Neuron (in vitro differentiated cells): ENCODE measurements at regions not wholly inside any gene's neighbourhood (a gene's known extent, or its start where the extent isn't known, plus 50 kb on each side); places are given as distances from the start of the nearest gene placed in this dataset.
"Not testable (repeated sequence)": the region's sequence is repeated elsewhere in the genome, so short reads cannot be mapped to it uniquely, and the experiment has no call there.

Source experiments
- H2AFZ ChIP-seq: one replicate; pipeline ENCODE4 v1.6.1; 2013; ENCODE audit warnings: low read depth, mild to moderate bottlenecking, inconsistent platforms, low read length, moderate library complexity
- H3K27me3 ChIP-seq: one replicate; pipeline ENCODE4 v1.6.1; 2013; ENCODE audit warnings: low read length; ENCODE audit not compliant: insufficient read depth
- H3K36me3 ChIP-seq: one replicate; pipeline ENCODE4 v1.6.1; 2013; ENCODE audit warnings: low read length; ENCODE audit not compliant: insufficient read depth
- H3K4me1 ChIP-seq: one replicate; pipeline ENCODE4 v1.6.1; 2013; ENCODE audit warnings: low read length; ENCODE audit not compliant: insufficient read depth
- H3K4me3 ChIP-seq: 2 replicates; pipeline ENCODE4 v1.5.1; 2013; ENCODE audit warnings: mild to moderate bottlenecking, low read length, moderate library complexity
- H3K9me3 ChIP-seq: one replicate; pipeline ENCODE4 v1.6.1; 2013; ENCODE audit warnings: low read length

GRCh38 chr13:105679838-105680237, 855.6 kb downstream of the EFNB2 start:
- no peaks in the 10 kb centered on the region for H3K27me3 ChIP-seq
- H3K4me3 ChIP-seq = no peak overlapping the region
- H3K9me3 ChIP-seq = no peaks in the 10 kb centered on the region
- H2AFZ ChIP-seq = no peak overlapping the region
- H3K36me3 ChIP-seq = no peaks in the 10 kb centered on the region
- H3K4me1 ChIP-seq = no peaks in the 10 kb centered on the region

GRCh38 chr13:105678072-105678471, 857.4 kb downstream of the EFNB2 start:
- Histone ChIP-seq H3K9me3 (no peaks in the 10 kb centered on the region), H2AFZ (no peak overlapping the region), H3K27me3 (no peaks in the 10 kb centered on the region), H3K36me3 (no peaks in the 10 kb centered on the region), H3K4me3 (no peak overlapping the region), H3K4me1 (no peaks in the 10 kb centered on the region)

GRCh38 chr13:105672881-105673280, 862.6 kb downstream of the EFNB2 start:
- Histone ChIP-seq H3K27me3 (no peaks in the 10 kb centered on the region), H3K36me3 (no peaks in the 10 kb centered on the region), H3K4me3 (no peak overlapping the region), H3K9me3 (no peaks in the 10 kb centered on the region), H2AFZ (no peak overlapping the region), H3K4me1 (no peaks in the 10 kb centered on the region)

- H3K9me3 ChIP-seq, H2AFZ ChIP-seq, H3K4me3 ChIP-seq, H3K4me1 ChIP-seq, H3K36me3 ChIP-seq, H3K27me3 ChIP-seq: not testable (repeated sequence)
Observed at GRCh38 chr13:105671131-105671530, 864.3 kb downstream of the EFNB2 start.

- H3K9me3 ChIP-seq = no peaks in the 10 kb centered on the region
- no peaks in the 10 kb centered on the region for H3K4me1 ChIP-seq
- H3K27me3 ChIP-seq = no peaks in the 10 kb centered on the region
- no peaks in the 10 kb centered on the region for H3K36me3 ChIP-seq
- H3K4me3 ChIP-seq = no peak overlapping the region
- H2AFZ ChIP-seq = no peak overlapping the region
Observed at GRCh38 chr13:105670179-105670990, 865.1 kb downstream of the EFNB2 start.

GRCh38 chr13:105665284-105665683, 870.2 kb downstream of the EFNB2 start:
- no peak overlapping the region for H3K4me3 ChIP-seq
- no peaks in the 10 kb centered on the region for H3K9me3 ChIP-seq
- no peak overlapping the region for H2AFZ ChIP-seq
- H3K4me1 ChIP-seq = peaks cover 5% of the 10 kb centered on the region
- H3K27me3 ChIP-seq = no peaks in the 10 kb centered on the region
- no peaks in the 10 kb centered on the region for H3K36me3 ChIP-seq

- no peak overlapping the region for H3K4me3 ChIP-seq
- no peaks in the 10 kb centered on the region for H3K9me3 ChIP-seq
- H3K27me3 ChIP-seq = no peaks in the 10 kb centered on the region
- H3K4me1 ChIP-seq = peaks cover 13% of the 10 kb centered on the region
- no peak overlapping the region for H2AFZ ChIP-seq
- H3K36me3 ChIP-seq = no peaks in the 10 kb centered on the region
Observed at GRCh38 chr13:105663182-105663581, 872.3 kb downstream of the EFNB2 start.

- Histone ChIP-seq H2AFZ (no peak overlapping the region), H3K9me3 (no peaks in the 10 kb centered on the region), H3K4me3 (no peak overlapping the region), H3K36me3 (no peaks in the 10 kb centered on the region), H3K4me1 (peaks cover 15% of the 10 kb centered on the region), H3K27me3 (no peaks in the 10 kb centered on the region)
Observed at GRCh38 chr13:105660561-105660960, 874.9 kb downstream of the EFNB2 start.

GRCh38 chr13:105658431-105658830, 877.0 kb downstream of the EFNB2 start:
- no peaks in the 10 kb centered on the region for H3K9me3 ChIP-seq
- no peak overlapping the region for H2AFZ ChIP-seq
- no peaks in the 10 kb centered on the region for H3K36me3 ChIP-seq
- H3K27me3 ChIP-seq = no peaks in the 10 kb centered on the region
- H3K4me1 ChIP-seq = peaks cover 15% of the 10 kb centered on the region
- H3K4me3 ChIP-seq = no peak overlapping the region

- Histone ChIP-seq H3K9me3 (no peaks in the 10 kb centered on the region), H3K4me3 (no peak overlapping the region), H3K4me1 (peaks cover 8% of the 10 kb centered on the region), H2AFZ (no peak overlapping the region), H3K36me3 (no peaks in the 10 kb centered on the region), H3K27me3 (no peaks in the 10 kb centered on the region)
Observed at GRCh38 chr13:105655046-105655445, 880.4 kb downstream of the EFNB2 start.

GRCh38 chr13:105643966-105644365, 891.5 kb downstream of the EFNB2 start:
- H3K9me3 ChIP-seq = no peaks in the 10 kb centered on the region
- no peak overlapping the region for H3K4me3 ChIP-seq
- H2AFZ ChIP-seq = no peak overlapping the region
- no peaks in the 10 kb centered on the region for H3K36me3 ChIP-seq
- no peaks in the 10 kb centered on the region for H3K27me3 ChIP-seq
- H3K4me1 ChIP-seq = peaks cover 3% of the 10 kb centered on the region

- Histone ChIP-seq H3K4me1 (peaks cover 3% of the 10 kb centered on the region), H2AFZ (no peak overlapping the region), H3K36me3 (no peaks in the 10 kb centered on the region), H3K9me3 (no peaks in the 10 kb centered on the region), H3K4me3 (no peak overlapping the region), H3K27me3 (no peaks in the 10 kb centered on the region)
Observed at GRCh38 chr13:105642511-105642958, 892.9 kb downstream of the EFNB2 start.

- Histone ChIP-seq H3K4me3 (no peak overlapping the region), H3K9me3 (no peaks in the 10 kb centered on the region), H3K4me1 (peaks cover 3% of the 10 kb centered on the region), H2AFZ (no peak overlapping the region), H3K27me3 (no peaks in the 10 kb centered on the region), H3K36me3 (no peaks in the 10 kb centered on the region)
Observed at GRCh38 chr13:105641121-105641520, 894.3 kb downstream of the EFNB2 start.

GRCh38 chr13:105638426-105638825, 897.0 kb downstream of the EFNB2 start:
- Histone ChIP-seq H3K27me3 (no peaks in the 10 kb centered on the region), H2AFZ (no peak overlapping the region)

More at GRCh38 chr13:105638426-105638825, 897.0 kb downstream of the EFNB2 start:
- Histone ChIP-seq H3K4me3 (no peak overlapping the region), H3K4me1 (peaks cover 3% of the 10 kb centered on the region), H3K36me3 (no peaks in the 10 kb centered on the region), H3K9me3 (no peaks in the 10 kb centered on the region)
